Bronchial epithelial cell (primary cell): ENCODE measurements at regions not wholly inside any gene's neighbourhood (a gene's known extent, or its start where the extent isn't known, plus 50 kb on each side); places are given as distances from the start of the nearest gene placed in this dataset.

Experiments used
- DNase-seq: peaks from one replicate; pipeline ENCODE4 v3.0.0-alpha.2; 2010; ENCODE audit warnings: low read depth
- FAIRE-seq: peaks from 2 replicates; lab custom pipeline; 2011; peaks lifted over from hg19 to GRCh38; lab: Jason Lieb, UNC
- H3K27me3 ChIP-seq: 2 replicates; pipeline ENCODE4 v1.5.1; 2011; ENCODE audit warnings: low read length; ENCODE audit not compliant: control insufficient read depth, insufficient read depth
- H3K36me3 ChIP-seq: 2 replicates; pipeline ENCODE4 v1.5.1; 2011; ENCODE audit warnings: low read length; ENCODE audit not compliant: control insufficient read depth, insufficient read depth
- H3K4me3 ChIP-seq: 2 replicates; pipeline ENCODE4 v1.5.1; 2011; ENCODE audit warnings: mild to moderate bottlenecking, low read depth, low read length, control low read depth
- CTCF ChIP-seq: IDR thresholded peaks from 2 replicates; pipeline ENCODE4 v1.5.1; 2011; ENCODE audit warnings: mild to moderate bottlenecking, moderate library complexity, low read length, control low read depth, inconsistent platforms; ENCODE audit not compliant: insufficient read depth, severe bottlenecking

GRCh38 chr18:57856128-57856527, 53.0 kb upstream of the ATP8B1 start:
- H3K4me3 ChIP-seq = no peak overlapping the region
- FAIRE-seq = no peak
- TF ChIP-seq CTCF = no peak
- no peaks in the 10 kb centered on the region for H3K36me3 ChIP-seq
- no peaks in the 10 kb centered on the region for H3K27me3 ChIP-seq
- DNase-seq = no peak

- TF ChIP-seq CTCF = no peak
- FAIRE-seq = no peak
- no peak for DNase-seq
- no peaks in the 10 kb centered on the region for H3K36me3 ChIP-seq
- no peak overlapping the region for H3K4me3 ChIP-seq
- H3K27me3 ChIP-seq = no peaks in the 10 kb centered on the region
These were observed 52.4 kb upstream of the ATP8B1 start for GRCh38 chr18:57855551-57855950.

- H3K36me3 ChIP-seq = no peaks in the 10 kb centered on the region
- H3K4me3 ChIP-seq = no peak overlapping the region
- H3K27me3 ChIP-seq = no peaks in the 10 kb centered on the region
- TF ChIP-seq CTCF = no peak
- FAIRE-seq (no peak), DNase-seq (no peak)
These were observed 51.6 kb upstream of the ATP8B1 start for GRCh38 chr18:57854726-57855125.

GRCh38 chr18:57853864-57854263, 50.7 kb upstream of the ATP8B1 start:
- no peak overlapping the region for H3K4me3 ChIP-seq
- no peak for FAIRE-seq

GRCh38 chr18:57853133-57853532, 50.0 kb upstream of the ATP8B1 start:
- FAIRE-seq (no peak), DNase-seq (no peak)
- Histone ChIP-seq H3K4me3 (no peak overlapping the region), H3K36me3 (no peaks in the 10 kb centered on the region), H3K27me3 (no peaks in the 10 kb centered on the region)
- TF ChIP-seq CTCF = no peak

More at GRCh38 chr18:57853864-57854263, 50.7 kb upstream of the ATP8B1 start:
- TF ChIP-seq CTCF = no peak
- Histone ChIP-seq H3K36me3 (no peaks in the 10 kb centered on the region), H3K27me3 (no peaks in the 10 kb centered on the region)
- no peak for DNase-seq
